ENCODE measurements at regions not wholly inside any gene's neighbourhood (a gene's known extent, or its start where the extent isn't known, plus 50 kb on each side); places are given as distances from the start of the nearest gene placed in this dataset.

GRCh38 chr6:74459260-74459659, 746.6 kb downstream of the COL12A1 start:
- TF ChIP-seq EP300 (IDR thresholded peaks at IDR 0.05) (no peak), CTCF (IDR thresholded peaks at IDR 0.05) (no peak)

Data from stomach (tissue), 4 donors.